Prostate gland (tissue), 2 donors: ENCODE measurements at regions not wholly inside any gene's neighbourhood (a gene's known extent, or its start where the extent isn't known, plus 50 kb on each side); places are given as distances from the start of the nearest gene placed in this dataset.

Experiments used
- DNase-seq: peaks from one replicate; pipeline ENCODE4 v3.0.0-alpha.2; 2019; ENCODE audit warnings: low spot score
- H3K27ac ChIP-seq, 2 donors: fragments of 200-600 bp; sonication (generic); 2 replicates each; pipeline ENCODE4 v1.5.1; 2017 to 2019
- H3K27me3 ChIP-seq: fragments of 200-600 bp; sonication (generic); replicated peaks from 2 replicates; pipeline ENCODE4 v1.5.1; 2019; ENCODE audit not compliant: insufficient read depth
- H3K36me3 ChIP-seq, 2 donors: fragments of 200-600 bp; sonication (generic); 1 replicate in 1 of 2; 2 replicates in 1 of 2; pipeline versions ENCODE4 v1.5.1 to v1.8.1; 2017 to 2019
- H3K4me1 ChIP-seq: fragments of 200-600 bp; sonication (generic); replicated peaks from 2 replicates; pipeline ENCODE4 v1.5.1; 2019
- H3K4me3 ChIP-seq, 2 donors: fragments of 200-600 bp; sonication (generic); 2 replicates each; pipeline ENCODE4 v1.5.1; 2017 to 2019
- H3K9me3 ChIP-seq: fragments of 200-600 bp; sonication (generic); 2 replicates; pipeline ENCODE4 v1.5.1; 2017
- POLR2A ChIP-seq: fragments of 450-650 bp; IDR thresholded peaks from one replicate; pipeline ENCODE4 v1.6.1; 2016; ENCODE audit warnings: antibody characterized with exemption, mild to moderate bottlenecking
- POLR2AphosphoS5 ChIP-seq: sonication (generic); formaldehyde crosslinking; IDR thresholded peaks from one replicate; pipeline ENCODE4 v1.6.1; 2017; ENCODE audit warnings: antibody characterized with exemption
- WGBS: methylation state at CpG from one replicate; pipeline ENCODE4 v1.1.5; 2018; 5-methylcytosine and 5-hydroxymethylcytosine counted together
- intact Hi-C: fragments of 100-400 bp; cut with DNase I; formaldehyde crosslinking; loops from one replicate; pipeline ENCODE4 v1.14.2; 2022
- TF ChIP-seq, protein P1 (sequence below), 4 experiments: fragments of 200-600 bp in 2 of 4; fragments of 450-650 bp in 2 of 4; sonication (generic) in 2 of 4; IDR thresholded peaks; 1 replicate in 3 of 4; 2 replicates in 1 of 4; pipeline ENCODE4 v1.5.1; 2016 to 2019; ENCODE audit warnings: antibody characterized with exemption in 4 of 4, mild to moderate bottlenecking in 2 of 4, moderate library complexity in 2 of 4

GRCh38 chr1:84750110-84750730, 60.0 kb upstream of the SSX2IP start:
- Histone ChIP-seq H3K4me3 (no peak overlapping the region), H3K4me1 (no peaks in the 10 kb centered on the region), H3K27me3 (no peaks in the 10 kb centered on the region), H3K36me3 (no peaks in the 10 kb centered on the region), H3K9me3 (no peaks in the 10 kb centered on the region), H3K27ac (no peak overlapping the region)
- 27% methylated on average over 6 of the region's 6 CpGs for WGBS
- intact Hi-C loops, result loop anchor here (2.0 to 10.0 kb wide), 3 partner anchors 79 to 605 kb away; partner anchors contain the start of gene PRKACB
- TF ChIP-seq, protein P1, sequence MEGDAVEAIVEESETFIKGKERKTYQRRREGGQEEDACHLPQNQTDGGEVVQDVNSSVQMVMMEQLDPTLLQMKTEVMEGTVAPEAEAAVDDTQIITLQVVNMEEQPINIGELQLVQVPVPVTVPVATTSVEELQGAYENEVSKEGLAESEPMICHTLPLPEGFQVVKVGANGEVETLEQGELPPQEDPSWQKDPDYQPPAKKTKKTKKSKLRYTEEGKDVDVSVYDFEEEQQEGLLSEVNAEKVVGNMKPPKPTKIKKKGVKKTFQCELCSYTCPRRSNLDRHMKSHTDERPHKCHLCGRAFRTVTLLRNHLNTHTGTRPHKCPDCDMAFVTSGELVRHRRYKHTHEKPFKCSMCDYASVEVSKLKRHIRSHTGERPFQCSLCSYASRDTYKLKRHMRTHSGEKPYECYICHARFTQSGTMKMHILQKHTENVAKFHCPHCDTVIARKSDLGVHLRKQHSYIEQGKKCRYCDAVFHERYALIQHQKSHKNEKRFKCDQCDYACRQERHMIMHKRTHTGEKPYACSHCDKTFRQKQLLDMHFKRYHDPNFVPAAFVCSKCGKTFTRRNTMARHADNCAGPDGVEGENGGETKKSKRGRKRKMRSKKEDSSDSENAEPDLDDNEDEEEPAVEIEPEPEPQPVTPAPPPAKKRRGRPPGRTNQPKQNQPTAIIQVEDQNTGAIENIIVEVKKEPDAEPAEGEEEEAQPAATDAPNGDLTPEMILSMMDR (IDR thresholded peaks at IDR 0.05), result no peak
- TF ChIP-seq POLR2AphosphoS5, result peak; percentile 64
- no peak for TF ChIP-seq POLR2A
- DNase-seq, result peak; percentile 72

DNA sequence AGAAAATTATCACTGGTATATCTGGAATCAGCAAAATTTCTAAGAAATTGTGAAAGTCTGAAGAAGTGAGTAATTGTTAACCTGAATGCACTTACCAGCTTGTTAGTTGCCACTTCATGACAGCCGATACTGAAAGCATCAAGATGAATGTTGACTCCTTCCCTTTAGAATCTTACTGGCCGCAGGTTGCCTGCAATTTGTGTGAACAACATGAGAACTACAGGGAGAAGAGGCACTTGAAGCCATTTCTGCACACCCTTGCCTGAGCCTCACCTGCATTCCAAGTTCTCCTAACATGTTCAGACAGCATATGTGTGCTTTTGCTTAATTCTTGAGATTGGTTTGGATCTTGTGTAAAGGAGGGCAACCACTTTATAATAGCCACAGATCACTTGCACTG, 59.2 kb upstream of the SSX2IP start:
- 58% methylated on average over 2 of the region's 2 CpGs for WGBS
- TF ChIP-seq POLR2A (no peak), POLR2AphosphoS5 (no peak)
- TF ChIP-seq, protein P1 (IDR thresholded peaks at IDR 0.05), result no peak
- H3K27ac ChIP-seq, result no peak overlapping the region
- intact Hi-C loops, result no loop called here
- H3K36me3 ChIP-seq, result no peaks in the 10 kb centered on the region
- H3K27me3 ChIP-seq, result no peaks in the 10 kb centered on the region
- H3K4me3 ChIP-seq, result no peak overlapping the region
- DNase-seq, result no peak
- H3K9me3 ChIP-seq, result no peaks in the 10 kb centered on the region
- H3K4me1 ChIP-seq, result no peaks in the 10 kb centered on the region

- 90% methylated on average over 3 of the region's 3 CpGs for WGBS
- no peaks in the 10 kb centered on the region for H3K4me1 ChIP-seq
- no peak overlapping the region for H3K4me3 ChIP-seq
- H3K9me3 ChIP-seq, result no peaks in the 10 kb centered on the region
- TF ChIP-seq POLR2AphosphoS5, result no peak
- TF ChIP-seq POLR2A, result no peak
- TF ChIP-seq, protein P1 (IDR thresholded peaks at IDR 0.05), result no peak
- no peaks in the 10 kb centered on the region for H3K27me3 ChIP-seq
- no peaks in the 10 kb centered on the region for H3K36me3 ChIP-seq
- H3K27ac ChIP-seq, result no peak overlapping the region
- intact Hi-C loops, result no loop called here
- no peak for DNase-seq
These were observed 58.1 kb upstream of the SSX2IP start for GRCh38 chr1:84748364-84748763.

DNA sequence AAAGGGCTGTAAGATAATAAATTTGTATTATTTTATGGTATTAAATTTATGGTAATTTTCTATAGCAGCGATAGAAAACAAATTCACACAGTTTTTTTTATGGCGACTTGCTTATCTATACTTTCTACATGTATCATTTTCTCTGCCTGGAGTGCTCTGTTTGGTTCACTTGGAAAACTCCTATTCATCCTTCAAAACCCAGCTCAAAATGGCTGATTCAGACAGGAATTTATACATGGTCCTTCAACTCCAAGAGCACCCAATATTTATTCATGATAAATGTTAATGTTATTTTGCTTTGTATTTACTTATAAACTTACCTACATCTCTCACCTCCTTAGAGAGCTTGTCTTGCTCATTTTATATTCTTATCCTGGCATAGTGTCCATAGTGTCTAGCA, 55.6 kb upstream of the SSX2IP start:
- intact Hi-C loops, result no loop called here
- no peak overlapping the region for H3K4me3 ChIP-seq
- no peaks in the 10 kb centered on the region for H3K9me3 ChIP-seq
- TF ChIP-seq POLR2AphosphoS5, result no peak
- TF ChIP-seq, protein P1 (IDR thresholded peaks at IDR 0.05), result no peak
- TF ChIP-seq POLR2A, result no peak
- no peaks in the 10 kb centered on the region for H3K36me3 ChIP-seq
- H3K27ac ChIP-seq, result no peak overlapping the region
- no peaks in the 10 kb centered on the region for H3K27me3 ChIP-seq
- H3K4me1 ChIP-seq, result no peaks in the 10 kb centered on the region
- WGBS, result 96% methylated on average over 2 of the region's 2 CpGs
- DNase-seq, result no peak

DNA sequence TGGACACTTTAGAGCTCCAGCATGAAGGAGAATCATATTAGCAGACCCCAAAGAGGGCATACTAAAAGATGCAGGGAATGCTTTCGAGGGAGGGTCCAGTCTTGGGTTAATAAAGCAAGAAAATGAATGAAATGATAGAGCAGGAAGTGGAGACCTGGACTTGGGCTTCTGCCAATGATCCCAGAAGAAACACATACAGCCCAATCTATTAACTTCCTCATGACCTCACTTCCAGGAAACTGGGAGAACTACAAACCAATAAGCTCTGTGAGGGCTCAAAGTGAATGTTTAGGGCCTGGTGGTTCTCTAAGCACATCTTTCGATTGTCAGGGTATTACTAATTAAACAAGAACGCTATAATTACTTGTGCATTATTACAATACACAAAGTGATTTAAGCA, 53.6 kb upstream of the SSX2IP start:
- Histone ChIP-seq H3K27me3 (no peaks in the 10 kb centered on the region), H3K9me3 (no peaks in the 10 kb centered on the region), H3K36me3 (no peaks in the 10 kb centered on the region), H3K27ac (no peak overlapping the region), H3K4me1 (no peaks in the 10 kb centered on the region), H3K4me3 (no peak overlapping the region)
- WGBS, result 80% methylated on average over 3 of the region's 3 CpGs
- no peak for DNase-seq
- intact Hi-C loops, result no loop called here
- no peak for TF ChIP-seq POLR2A
- TF ChIP-seq POLR2AphosphoS5, result no peak
- TF ChIP-seq, protein P1 (IDR thresholded peaks at IDR 0.05), result no peak
